ENCODE measurements at regions not wholly inside any gene's neighbourhood (a gene's known extent, or its start where the extent isn't known, plus 50 kb on each side); places are given as distances from the start of the nearest gene placed in this dataset.
"Not testable (repeated sequence)": the region's sequence is repeated elsewhere in the genome, so short reads cannot be mapped to it uniquely, and the experiment has no call there.

DNA sequence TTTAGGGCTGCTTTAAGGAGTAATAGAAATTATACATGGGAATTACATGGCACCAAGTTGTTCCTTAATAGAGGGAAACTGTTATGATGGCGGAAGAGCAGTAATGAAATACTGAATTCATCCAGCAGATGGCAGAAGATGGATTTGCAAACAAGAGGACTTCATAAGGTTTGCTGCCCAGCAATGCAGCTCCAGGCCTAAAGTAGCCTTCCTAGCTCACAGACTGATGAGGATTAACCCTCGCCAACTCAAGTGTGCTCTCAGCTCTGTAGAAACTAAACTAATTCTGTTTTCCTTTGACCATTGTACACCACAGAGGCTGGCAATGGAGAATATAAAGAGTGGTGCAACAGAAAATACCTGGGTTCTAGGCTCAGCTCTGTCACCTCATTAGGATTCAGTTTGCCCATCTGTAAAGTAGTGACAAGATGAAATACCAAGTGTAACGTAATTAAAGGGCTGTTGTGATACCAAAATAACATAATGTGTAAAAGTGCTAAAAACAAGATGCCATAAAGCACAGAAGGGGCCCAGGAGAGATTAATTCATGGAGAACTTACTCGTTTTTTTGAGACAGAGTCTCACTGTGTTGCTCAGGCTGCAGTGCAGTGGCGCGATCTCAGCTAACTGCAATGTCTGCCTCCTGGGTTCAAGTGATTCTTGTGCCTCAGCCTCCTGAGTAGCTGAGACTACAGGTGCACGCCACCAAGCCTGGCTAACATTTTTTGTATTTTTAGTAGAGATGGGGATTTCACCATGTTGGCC lies 102.4 kb upstream of the SERBP1 start:
- DNase-seq = peak; percentile 62

DNA sequence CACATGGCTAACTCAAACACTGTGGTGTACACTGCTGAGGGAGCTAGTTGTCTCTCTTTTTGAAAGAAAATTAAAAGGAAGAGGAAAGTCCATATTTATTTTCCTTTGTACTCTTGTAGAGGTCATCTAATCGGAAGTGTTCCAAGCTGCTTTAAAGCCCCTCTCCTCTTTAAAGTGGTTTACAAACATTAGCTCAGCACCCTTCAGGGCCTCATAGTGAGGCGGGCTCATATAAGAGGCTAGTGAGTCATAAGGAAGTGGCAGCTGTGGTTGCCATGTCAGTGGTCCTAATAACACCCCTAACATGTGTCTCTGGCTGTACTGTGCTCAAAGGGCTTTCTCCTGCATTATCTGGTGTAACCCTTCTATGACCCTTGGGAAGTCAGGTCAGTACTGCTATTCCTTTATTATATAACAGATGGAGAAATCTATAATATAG lies 104.4 kb upstream of the SERBP1 start:
- DNase-seq = no peak

DNA sequence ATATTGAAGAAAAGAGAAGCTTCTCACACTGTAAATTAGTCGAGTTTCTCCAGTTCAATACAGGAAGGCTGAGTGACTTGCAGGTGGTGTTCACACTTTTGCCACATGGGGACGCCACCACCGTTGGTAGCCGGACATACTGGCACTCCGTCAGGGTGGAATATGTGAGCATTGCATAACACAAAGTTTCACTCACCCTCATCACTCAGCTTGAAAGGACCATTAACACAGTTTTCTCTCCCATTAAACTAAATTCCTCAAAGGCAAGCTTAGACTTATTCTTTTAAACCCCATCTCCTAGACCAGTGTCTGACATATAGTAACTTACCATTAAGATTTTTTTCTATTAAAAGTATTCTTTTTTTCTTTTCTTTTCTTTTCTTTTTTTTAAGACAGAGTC lies 105.3 kb upstream of the SERBP1 start:
- no peak for DNase-seq

DNA sequence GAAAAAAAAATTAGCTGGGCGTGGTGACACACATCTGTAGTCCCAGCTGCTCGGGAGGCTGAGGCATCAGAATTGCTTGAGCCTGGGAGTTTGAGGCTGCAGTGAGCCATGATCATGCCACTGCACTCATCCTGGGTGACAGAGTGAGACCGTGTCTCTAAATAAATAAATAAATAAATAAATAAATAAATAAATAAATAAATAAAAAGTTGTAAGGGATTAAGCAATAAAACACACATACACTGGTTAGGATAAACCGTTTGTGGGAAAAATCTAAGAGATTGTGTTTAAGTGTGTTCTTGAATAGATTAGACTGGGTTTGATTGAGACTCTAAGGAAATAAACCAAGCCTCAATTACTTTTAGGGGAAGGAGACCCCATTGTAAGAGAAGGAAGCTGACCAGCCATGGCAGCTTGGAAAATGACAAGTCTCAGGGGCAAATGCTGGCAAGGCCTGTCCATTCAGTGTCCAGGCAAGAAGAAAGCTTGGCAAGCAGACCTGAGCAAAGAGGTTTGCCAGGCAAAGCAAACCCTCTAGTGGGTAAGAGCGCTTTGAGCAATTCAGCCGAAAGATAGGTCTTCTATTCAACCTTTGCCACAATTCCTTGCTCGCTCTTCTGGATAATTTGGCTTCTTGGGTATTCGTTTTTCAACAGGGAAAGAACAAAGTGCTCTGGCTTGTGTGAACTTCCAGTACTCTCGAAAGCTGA lies 106.9 kb upstream of the SERBP1 start:
- DNase-seq = no peak

DNA sequence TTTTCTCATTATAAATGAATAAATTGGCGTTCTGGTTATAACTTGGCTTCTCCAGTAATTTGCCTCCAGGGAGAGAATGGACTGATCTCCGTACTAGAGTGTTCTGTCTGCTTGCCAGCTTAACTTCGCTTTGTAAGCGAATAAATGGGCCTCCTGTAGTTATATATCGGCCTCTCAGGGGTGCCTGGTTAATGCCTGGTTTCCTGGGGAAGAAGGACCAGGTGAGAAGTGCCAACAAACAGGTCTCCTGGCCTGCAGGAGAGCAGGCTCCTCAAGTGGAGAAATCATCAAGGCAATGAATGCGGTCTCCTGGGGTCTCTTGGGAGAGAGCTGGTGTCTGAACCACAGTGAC lies 107.4 kb upstream of the SERBP1 start:
- no peak for DNase-seq

DNA sequence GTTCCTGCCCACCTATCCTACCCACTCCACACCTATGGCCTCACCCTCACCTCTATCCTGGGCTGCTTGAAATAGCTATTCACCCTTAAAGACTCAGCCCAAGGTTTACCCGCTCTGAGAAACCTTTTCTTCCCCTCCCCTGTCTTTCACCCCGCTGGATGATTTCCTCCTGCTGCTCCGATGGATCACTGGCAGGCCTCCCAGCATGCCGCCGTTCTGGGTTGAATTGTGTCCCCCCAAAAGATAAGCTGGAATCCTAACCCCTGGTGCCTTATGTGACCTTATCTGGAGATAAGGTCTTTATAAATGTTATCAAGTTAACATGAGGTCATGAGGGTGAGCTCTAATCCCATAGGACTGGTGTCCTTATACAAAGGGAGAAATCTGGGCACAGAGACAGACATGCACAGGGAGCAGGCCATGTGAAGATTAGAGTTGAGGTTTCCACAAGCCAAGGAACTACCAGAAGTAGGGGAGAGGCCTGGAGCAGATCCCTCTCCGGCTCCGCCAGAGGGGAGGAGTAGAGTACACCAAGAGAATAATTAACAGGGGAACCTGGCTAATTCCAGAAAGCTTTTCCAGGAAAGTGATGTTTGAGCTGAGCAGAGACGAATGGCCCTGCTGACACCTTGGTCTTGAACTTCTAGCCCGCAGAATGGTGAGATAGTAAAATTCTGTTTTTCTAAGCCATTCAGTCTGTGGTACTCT lies 110.0 kb upstream of the SERBP1 start:
- no peak for DNase-seq

DNA sequence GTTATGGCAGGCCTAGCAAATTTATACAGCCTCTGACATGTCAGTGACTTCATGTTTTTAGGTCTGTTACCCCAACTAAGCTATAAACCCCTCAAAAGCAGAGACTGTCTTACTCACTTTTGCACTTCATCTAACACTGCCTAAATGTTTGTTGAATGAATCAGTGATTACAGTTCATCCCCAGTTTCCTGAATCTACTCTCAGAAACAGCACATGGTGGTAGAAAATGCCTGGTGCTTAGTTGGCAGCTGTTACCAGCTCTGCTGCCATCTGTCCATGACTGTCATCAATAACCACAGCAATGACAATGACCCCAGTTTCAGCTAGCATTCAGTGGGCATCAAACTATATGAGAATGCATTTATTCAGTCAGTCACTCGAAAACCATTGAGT lies 110.5 kb upstream of the SERBP1 start:
- no peak for DNase-seq

DNA sequence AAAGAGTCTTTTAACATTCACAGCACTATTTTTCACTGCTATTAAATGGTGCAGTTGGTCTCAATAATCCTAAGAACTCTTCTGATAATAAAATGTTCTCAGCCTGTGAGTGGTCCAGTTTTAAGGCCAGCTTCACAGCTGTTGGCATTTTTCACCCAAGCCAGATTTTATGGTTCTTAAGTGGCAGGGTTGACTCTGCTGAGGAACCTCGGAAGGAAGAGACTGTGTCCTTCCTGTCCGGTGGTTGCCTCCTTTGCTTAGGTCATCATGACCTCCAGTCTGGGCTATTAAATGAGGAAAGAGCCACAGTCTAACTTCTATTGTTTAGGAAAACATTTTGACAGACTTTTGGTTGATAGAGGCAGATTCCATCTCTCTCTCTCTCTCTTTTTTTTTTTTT lies 112.5 kb upstream of the SERBP1 start:
- no peak for DNase-seq

DNA sequence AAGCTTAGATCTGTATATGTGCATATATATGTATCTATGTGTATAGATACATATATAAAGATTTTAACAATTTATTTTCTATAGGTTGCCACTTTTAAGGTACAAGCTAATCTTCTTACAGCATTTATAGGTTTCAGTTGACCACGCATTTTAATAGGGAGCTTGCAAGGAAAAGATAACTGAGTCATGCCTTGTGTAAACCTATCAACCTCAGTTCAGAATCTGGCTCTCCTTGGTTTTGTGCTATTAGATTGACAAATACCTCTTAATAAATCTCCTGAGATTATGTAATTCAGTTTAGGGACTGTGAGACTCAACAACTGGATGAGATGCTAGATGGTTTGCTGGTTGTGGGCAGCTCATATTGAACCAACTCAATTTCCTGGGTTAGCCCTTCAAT lies 114.7 kb upstream of the SERBP1 start:
- no peak for DNase-seq

DNA sequence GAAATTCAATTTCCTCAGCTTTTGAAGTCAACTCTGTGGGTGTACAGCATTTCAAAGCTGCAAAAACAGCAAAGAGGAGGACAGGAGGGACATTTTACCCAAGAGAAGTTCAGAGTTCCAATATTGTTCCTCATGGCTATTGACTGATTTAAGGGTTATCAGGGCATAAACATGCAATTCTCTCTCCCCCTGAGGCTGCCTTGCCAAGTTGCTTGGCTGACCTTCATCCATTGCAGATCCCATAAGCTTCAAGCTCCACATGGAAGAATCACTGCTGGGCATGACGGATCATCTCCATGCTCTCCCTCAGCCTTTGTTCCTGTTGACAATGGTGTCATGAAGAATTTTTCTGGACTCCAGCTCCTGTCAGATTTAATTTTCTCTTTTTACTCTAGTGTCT lies 115.2 kb upstream of the SERBP1 start:
- no peak for DNase-seq

DNA sequence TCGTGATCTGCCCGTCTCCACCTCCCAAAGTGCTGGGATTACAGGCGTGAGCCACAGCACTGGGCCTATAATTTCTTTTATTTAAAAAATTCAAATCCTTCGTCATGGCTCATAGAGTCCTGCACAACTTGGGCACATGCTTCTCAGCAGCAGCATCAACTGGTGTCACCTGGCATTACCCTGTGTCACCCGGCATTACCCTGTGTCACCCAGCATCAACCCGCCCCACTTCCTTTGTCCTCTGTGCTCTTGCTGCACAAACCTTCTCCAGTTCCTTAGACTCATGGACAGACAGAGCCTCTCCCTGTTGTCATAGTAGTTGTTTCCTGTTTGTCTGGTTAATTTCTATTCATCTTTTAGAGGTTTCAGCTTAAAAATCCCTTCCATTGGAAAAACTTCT lies 121.2 kb upstream of the SERBP1 start:
- DNase-seq = no peak

DNA sequence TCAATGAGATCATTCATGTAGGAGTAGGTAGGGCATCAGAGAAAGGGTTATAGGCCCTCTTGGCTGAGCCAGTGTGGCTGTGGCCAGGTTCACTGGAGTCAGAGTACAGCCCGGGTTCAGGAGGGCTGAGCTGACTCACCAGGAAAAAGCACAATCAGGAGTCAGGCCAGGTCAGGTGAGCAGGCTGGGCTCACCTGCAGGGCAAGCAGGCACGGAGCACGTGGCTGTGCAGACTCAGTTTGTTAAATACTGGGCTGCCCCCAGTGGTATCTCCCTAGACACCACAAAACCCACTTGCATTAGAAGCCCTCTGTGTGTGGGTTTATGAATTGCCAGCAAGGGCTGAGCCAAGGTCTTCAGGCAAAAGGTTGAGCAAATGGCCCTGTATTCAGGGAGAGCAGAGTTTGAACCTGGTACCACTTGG lies 122.1 kb upstream of the SERBP1 start:
- DNase-seq = no peak

DNA sequence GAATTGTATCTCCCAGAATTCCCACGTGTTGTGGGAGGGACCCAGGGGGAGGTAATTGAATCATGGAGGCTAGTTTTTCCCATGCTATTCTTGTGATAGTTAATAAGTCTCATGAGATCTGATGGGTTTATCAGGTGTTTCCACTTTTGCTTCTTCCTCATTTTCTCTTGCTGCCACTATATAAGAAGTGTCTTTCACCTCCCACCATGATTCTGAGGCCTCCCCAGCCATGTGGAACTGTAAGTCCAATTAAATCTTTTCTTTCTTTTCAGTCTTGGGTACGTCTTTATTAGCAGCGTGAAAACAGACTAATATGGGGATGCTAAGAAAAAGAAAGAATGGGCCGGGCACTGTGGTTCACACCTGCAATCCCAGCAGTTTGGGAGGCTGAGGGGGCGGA lies 124.0 kb upstream of the SERBP1 start:
- not testable (repeated sequence) for DNase-seq

DNA sequence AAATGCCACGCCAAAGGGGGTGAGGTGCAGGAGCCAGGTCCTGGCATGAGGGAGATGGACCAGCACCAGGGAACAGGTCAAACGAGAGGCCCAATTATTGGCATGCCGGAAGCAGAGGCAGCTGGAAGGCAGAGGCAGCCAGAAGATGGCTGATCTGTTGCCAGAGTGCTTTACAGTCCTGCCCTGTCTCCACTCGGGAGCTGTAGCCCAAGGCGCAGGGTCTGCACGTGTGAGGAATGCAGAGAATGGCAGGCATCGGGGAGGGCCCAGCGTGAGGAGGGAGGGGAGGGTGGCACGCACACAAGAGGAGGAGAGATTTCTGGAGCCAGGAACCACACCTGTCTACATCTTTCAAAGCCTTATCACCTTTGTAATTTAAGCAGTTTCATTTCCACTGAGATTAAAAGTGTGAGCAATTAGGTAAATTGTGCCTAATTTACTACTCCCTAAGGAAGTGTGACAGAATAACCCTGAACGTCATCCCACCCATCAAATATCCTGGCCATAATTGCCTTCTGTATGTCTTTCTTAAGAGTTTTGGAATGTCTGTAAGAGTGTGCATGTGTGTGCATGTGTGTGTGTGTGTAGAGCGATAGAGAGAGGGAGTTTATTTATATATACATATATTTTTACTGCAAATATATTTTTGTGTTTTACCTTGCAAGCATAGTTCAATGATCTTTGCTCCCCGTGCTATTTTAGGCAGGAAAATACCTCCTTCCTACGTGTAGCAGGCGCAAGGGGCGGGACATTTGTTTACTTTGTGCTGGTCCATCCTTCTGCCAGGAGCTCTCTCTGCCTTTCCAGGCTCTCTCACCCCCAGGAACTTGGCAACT lies 125.5 kb upstream of the SERBP1 start:
- DNase-seq = no peak

DNA sequence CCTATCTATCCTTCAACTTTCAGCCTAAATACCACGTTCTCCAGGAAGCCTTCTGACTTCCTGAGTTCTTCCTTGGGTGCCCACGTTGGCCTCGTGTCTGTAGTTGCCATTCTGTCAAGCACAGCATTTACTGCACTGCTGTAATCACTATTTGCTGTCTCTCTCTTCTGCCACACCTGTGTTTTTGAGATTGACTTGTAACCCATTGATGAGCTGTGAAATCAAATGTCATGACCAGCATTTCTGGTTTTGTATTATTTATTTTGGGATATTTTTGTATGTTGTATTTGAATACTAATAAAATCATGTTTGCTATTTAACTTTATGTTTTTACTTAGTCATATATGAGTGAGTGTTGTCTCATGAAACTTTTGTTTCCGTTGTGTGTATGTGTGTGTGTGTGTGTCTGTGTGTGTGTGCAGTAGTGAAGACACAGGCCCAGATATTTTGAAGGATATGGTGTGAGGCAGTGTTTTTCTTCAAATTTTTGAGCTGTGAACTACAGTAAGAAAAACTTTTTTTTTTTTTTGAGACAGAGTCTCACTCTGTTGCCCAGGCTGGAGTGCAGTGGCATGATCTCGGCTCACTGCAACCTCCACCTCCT lies 126.2 kb upstream of the SERBP1 start:
- no peak for DNase-seq

DNA sequence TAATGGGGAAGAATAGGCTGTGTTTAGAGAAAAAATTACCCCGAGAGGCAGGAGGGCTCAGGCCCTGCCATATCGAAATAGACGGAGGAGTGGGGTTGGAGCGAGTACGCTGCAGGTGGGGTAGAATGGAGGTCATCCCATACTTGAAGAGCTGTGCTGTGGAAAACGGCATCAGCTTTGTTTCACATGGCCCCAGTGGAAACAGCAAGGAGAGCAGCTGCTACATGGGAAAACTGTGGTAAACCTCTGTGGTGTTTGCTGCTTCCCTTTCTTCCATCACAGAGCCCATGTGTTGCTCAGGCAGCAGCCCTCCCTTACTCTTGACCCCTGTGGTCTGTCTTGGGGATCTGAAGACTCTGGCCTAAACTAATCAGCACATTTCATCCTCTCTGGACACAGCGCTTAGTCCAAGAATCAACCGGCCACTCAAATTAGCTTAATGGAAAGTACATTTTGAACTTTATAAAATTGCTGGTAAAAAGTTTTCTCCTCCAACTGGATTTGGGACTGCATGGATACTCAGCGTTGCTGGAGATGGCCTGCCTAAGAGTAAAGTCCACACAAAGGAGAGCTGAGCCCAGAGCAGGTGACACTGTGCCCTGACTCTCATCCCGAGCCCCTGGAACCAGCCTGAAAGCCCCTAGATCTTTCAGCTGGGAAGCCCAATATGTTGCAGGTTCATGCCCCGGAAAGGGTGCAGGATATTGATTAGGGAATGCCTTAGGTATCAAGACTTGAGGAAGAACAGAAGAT lies 127.1 kb upstream of the GADD45A start:
- no peak for DNase-seq

DNA sequence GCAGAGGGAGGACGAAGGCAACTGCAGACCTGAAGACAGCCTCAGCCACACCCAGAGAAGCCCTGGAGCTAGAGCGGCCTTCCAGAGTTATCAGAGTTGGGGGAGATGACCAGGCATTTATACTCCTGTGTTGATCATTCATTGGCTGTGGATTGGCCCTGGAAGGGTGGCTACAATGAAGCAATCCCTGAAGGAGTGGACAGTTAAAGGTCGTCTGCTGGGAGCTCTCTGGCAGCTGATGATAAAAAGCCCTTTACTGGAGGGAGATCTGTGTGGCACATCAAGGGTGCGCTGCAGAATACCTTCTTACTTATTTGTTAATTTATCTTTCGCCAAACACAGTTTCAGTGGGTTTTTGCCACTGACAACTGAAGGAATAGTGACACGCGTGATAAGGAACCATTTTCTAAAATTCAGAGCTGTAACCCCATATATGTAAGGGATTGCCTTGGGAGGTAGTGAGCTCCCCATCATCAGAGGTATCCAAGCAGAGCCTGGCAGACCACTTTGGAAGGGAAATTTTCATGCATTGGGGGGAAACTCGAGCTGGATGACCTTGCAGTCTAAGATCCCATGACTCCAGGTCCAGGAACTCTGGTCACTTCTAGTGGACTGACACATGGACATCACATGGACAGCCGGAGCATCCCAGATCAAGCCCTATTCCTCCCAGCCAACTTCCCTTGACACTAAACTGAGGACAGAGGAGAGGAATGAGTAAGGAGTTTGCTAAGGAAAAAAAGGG lies 126.4 kb upstream of the GADD45A start:
- no peak for DNase-seq

DNA sequence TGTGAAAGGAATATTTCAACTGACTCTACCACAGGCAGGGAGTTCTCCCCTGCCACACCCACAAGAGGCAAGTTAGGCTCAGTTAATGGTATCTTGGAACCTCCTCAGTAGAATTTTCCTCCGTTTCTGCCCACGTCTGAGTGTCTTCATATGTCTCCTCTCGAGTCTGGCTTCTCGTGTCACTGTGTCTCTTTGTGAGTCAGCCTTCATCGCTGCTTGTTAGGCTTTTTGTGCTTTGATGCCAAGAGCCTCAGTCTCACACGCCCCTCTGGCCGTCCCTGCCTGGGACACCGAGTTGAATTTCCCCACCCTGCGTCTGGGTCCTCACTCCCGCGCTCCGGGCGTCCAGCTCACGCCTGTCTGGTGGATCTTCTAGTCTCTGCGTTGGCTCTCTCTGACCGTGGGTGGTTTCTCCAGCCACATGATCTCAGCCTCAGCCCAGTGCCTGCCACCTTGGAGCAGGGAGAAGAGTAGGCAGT lies 125.7 kb upstream of the GADD45A start:
- DNase-seq = no peak

DNA sequence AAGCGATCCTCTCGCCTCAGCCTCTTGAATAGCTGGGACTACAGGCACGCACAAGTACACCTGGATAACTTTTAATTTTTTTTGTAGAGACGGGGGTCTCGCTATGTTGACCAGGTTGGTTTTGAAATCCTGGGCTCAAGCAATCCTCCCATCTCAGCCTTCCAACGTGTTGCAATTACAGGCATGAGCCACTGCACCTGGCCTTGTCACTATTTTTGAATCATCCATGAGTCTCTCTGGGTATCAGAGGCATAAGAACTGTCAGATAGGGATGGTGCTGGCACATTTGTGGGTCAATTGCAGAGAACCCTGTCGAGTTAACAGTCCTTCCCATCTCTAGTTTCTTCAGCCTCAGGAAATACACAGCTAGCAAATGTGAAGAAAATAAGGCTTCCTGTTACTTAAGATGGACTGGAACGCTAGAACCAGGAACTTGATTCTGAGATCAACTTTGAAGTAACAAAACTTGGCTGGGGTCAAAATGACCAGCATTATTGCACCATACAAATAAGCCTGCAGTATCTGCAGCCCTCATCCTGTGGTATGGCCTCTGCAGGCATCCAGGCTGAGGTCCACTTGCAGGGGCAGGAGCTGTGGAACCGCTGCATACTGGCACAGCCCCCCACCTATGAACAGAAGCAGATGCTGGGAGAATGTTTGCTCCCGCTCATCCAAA lies 124.3 kb upstream of the GADD45A start:
- DNase-seq = no peak

DNA sequence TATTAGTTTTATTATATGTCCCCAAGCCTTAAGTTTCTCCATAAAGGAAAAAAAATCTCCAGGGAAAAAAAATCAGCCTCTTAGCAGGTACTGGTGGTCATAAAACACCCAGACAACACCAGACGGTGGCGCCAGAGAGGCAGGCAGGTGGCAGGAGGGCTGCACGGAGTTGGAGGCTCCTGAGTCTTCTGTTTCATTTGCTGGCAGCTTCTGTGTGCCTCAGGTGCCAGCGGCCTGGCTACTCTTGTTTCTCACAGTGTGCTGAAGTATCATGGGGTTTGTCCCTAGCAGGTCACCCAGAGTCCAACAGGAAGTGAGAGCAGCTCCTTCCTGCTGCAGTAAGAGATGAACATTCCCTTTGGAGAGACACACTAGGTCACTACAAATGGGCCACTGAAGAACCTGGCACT lies 123.3 kb upstream of the GADD45A start:
- DNase-seq = peak; percentile 81

All from retina (tissue), 1 donor.